ENCODE measurements at regions not wholly inside any gene's neighbourhood (a gene's known extent, or its start where the extent isn't known, plus 50 kb on each side); places are given as distances from the start of the nearest gene placed in this dataset.

DNA sequence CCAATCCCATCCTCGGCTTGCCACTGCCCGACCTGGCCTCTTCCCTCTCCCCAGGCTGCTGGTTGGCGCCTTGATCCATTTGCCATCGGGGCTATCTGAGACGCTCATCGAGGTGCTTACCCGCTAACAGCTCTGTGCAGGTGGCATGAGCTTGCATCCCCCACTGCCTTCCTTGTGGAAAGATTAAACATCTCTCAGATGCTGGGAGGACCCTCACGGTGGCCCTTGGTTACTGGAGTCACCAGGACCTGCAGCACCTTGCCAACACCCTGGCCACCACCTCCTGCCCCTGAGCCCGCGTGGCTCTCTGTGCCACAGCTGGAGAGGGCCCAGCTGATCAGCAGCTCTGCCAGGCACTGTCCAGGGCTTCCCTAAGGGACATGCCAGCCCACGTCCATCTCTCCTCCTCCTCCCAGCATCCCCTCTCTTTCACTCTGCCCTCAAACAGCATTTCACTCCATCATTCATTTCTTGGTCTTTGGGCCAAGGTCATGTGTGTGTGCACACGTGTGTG is 249.6 kb downstream of the RBFOX3 start:
- TF ChIP-seq, protein P1, sequence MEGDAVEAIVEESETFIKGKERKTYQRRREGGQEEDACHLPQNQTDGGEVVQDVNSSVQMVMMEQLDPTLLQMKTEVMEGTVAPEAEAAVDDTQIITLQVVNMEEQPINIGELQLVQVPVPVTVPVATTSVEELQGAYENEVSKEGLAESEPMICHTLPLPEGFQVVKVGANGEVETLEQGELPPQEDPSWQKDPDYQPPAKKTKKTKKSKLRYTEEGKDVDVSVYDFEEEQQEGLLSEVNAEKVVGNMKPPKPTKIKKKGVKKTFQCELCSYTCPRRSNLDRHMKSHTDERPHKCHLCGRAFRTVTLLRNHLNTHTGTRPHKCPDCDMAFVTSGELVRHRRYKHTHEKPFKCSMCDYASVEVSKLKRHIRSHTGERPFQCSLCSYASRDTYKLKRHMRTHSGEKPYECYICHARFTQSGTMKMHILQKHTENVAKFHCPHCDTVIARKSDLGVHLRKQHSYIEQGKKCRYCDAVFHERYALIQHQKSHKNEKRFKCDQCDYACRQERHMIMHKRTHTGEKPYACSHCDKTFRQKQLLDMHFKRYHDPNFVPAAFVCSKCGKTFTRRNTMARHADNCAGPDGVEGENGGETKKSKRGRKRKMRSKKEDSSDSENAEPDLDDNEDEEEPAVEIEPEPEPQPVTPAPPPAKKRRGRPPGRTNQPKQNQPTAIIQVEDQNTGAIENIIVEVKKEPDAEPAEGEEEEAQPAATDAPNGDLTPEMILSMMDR (IDR thresholded peaks at IDR 0.05), result no peak

DNA sequence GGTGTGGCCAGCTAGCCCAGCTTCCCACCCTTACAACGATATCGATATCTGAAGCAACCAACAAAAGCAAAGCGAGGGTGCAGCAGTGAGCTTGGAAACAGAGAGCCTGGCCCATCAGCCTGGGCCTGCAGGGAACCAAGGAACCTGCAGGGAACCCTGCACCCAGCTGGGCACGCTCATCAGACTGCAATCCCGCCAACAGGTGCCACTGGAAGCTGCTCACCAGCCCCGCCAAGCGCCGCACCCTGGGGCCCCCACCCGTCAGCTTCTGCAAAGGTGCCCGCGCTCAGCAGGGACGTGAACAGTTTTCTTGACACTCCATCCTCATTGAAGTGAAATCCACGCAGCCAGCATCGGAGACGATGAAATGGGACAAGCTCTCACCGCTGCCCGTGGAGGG is 250.7 kb downstream of the RBFOX3 start:
- TF ChIP-seq, protein P1 (IDR thresholded peaks at IDR 0.05), result no peak

DNA sequence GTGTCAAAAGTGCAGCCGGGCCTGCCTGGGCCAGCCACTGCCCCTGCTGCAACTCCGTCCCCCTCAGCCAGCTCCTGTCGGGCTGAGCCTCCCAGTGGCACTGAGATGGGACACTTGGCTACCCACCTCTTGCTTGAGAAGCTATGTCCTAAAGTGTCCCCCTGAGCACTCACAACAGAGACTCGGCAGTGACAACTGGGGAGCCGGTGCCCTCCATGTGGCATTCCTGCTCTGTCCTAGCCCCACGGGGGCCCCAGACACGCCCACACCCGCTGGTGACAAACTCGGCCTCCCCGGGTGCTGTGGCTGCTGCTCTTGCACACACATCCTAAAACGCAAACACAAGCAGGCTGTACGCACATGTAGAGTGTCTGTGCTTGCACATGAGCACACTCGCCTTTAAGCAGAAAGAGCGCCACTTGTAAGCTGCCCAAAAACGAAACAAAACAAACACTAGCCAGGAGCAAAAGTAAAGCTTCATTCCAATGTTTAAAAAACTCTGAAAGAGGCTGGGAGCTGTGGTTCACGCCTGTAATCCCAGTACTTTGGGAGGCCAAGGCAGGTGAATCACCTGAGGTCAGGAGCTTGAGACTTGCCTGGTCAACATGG is 253.9 kb downstream of the RBFOX3 start:
- TF ChIP-seq, protein P1 (IDR thresholded peaks at IDR 0.05), result no peak

DNA sequence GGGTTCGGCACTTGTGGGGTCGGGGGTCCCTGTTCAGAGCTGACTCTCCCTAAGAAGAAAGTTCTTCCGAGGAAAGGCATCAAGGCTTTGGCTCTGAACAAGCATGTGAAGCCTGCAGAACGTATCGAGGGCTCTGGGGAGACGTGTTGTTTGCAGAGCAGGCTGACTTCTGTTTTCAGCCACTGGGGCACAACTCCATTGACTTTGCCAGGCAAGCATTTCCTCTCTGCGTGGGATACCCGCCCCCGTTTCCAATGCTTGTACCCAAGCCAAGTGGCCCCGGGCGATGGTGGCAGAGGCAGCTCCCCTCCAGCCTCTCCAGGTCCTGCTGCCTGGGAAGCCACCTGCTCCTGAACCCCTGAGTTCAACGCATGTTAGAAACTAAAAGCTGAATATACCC is 255.7 kb downstream of the RBFOX3 start:
- TF ChIP-seq, protein P1 (IDR thresholded peaks at IDR 0.05), result no peak

DNA sequence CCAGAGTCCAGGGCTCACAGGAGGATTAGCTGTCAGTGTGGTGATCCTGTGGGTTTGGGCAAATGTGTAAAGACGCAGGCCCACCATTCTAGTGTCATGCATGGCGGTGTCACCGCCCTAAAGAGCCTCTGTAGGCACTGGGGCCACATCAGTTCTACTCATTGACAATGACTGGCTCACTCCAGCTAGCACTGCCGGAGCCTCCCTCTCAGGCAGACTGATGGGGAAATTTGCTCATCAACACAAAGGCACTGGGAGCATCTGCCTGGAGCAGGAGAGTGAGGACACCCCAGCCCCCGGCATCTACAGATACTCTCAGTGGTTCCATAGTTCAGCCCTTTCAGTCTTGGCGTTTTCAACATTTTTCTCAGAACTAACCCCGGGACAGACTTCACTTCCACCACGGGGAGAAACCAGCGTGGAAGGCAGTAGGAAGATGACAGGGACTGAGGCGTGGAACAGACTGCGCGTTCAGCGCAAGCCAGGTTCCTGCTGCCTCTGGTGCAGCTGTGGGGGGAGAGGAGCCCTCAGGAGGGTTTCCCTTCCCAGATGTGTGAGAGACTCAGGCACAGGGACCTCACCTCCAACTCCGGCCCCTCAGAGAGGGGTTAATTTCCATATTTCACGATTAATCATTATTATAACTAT is 256.6 kb downstream of the RBFOX3 start:
- TF ChIP-seq, protein P1 (IDR thresholded peaks at IDR 0.05), result no peak

DNA sequence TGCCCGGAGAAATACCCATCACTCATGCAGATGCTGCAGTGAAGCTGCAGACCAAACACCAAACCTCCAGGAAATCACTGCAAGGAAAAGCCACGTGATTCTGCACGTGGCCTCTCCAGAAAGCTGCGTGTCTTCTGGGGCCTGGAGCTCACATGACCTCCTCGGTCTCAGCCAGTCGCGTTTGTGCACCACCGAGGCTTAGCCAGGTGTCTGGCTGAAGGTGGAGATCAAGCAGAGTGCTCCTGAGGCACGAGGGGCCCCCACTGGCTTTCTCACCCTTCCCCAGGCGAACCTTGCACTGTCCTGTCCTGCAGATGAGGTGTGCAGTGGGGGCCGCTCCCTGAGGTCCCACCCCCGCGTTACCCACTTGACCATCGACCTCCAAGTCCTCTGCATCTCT is 257.3 kb downstream of the RBFOX3 start:
- TF ChIP-seq, protein P1 (IDR thresholded peaks at IDR 0.05), result no peak

DNA sequence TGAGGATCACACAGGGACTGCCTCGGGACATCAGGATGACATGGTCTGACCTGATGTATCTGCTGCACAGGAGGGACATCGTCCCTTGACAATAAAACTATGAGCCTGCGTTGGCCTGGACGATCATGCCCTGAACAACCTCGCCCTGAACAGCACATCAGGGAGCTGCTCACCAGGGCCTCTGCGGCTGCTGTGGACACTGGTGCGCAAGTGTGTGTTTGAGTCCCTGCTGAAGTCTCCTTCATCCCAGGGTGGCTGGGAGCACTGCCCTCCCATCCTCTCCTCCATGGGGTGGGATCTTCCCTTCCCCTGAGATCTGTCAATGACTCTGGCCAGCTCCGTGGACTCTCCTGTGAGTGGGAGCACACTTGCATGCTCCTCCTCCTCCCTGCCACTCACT is 257.8 kb downstream of the RBFOX3 start:
- TF ChIP-seq, protein P1 (IDR thresholded peaks at IDR 0.05), result no peak

All from LNCAP (cell line).